SK-N-SH treated with all-trans-retinoic acid at 6 μM for 48 hours (cell line): ENCODE measurements at regions not wholly inside any gene's neighbourhood (a gene's known extent, or its start where the extent isn't known, plus 50 kb on each side); places are given as distances from the start of the nearest gene placed in this dataset.

Experiments used
- ATAC-seq: fragments of 200-7000 bp; cut with Tn5 transposase; 3 replicates; pipeline ENCODE4 v1.9.1; 2020; ENCODE audit warnings: mild to moderate bottlenecking, moderate library complexity
- ARNTL ChIP-seq: fragments of 450-650 bp; formaldehyde crosslinking; IDR thresholded peaks from 2 replicates; pipeline ENCODE4 v1.5.0; 2020; ENCODE audit warnings: low read depth, mild to moderate bottlenecking, moderate library complexity, borderline replicate concordance
- BACH2 ChIP-seq: fragments of 250-450 bp; sonication (Bioruptor Pico); IDR thresholded peaks from 2 replicates; pipeline ENCODE4 v1.9.0; 2021; ENCODE audit warnings: mild to moderate bottlenecking, borderline replicate concordance
- CREB5 ChIP-seq: fragments of 250-450 bp; sonication (Bioruptor Pico); IDR thresholded peaks from 2 replicates; pipeline ENCODE4 v1.5.1; 2020; ENCODE audit warnings: low read depth, mild to moderate bottlenecking, moderate library complexity
- CSDC2 ChIP-seq: fragments of 250-450 bp; sonication (Bioruptor Pico); IDR thresholded peaks from 2 replicates; pipeline ENCODE4 v1.5.0; 2020; ENCODE audit warnings: mild to moderate bottlenecking, moderate library complexity
- CSRNP3 ChIP-seq: fragments of 250-450 bp; sonication (Bioruptor Pico); IDR thresholded peaks from 2 replicates; pipeline ENCODE4 v1.5.1; 2021; ENCODE audit warnings: mild to moderate bottlenecking, moderate library complexity
- ESRRG ChIP-seq: fragments of 250-450 bp; sonication (Bioruptor Pico); IDR thresholded peaks from 2 replicates; pipeline ENCODE4 v1.6.1; 2021; ENCODE audit warnings: mild to moderate bottlenecking
- GLIS3 ChIP-seq: fragments of 250-450 bp; sonication (Bioruptor Pico); IDR thresholded peaks from 2 replicates; pipeline ENCODE4 v1.5.0; 2020; ENCODE audit warnings: mild to moderate bottlenecking, moderate library complexity
- ISL1 ChIP-seq: fragments of 250-450 bp; sonication (Bioruptor Pico); IDR thresholded peaks from 2 replicates; pipeline ENCODE4 v2.1.2; 2022; ENCODE audit warnings: mild to moderate bottlenecking, moderate library complexity
- OSR1 ChIP-seq: fragments of 250-450 bp; sonication (Bioruptor Pico); IDR thresholded peaks from 2 replicates; pipeline ENCODE4 v1.8.0; 2022; ENCODE audit warnings: moderate library complexity, mild to moderate bottlenecking, inconsistent platforms
- PATZ1 ChIP-seq: fragments of 250-450 bp; sonication (Bioruptor Pico); IDR thresholded peaks from 2 replicates; pipeline ENCODE4 v1.8.0; 2020; ENCODE audit warnings: mild to moderate bottlenecking, moderate library complexity, borderline replicate concordance
- POU6F1 ChIP-seq: fragments of 250-450 bp; sonication (Bioruptor Pico); IDR thresholded peaks from 2 replicates; pipeline ENCODE4 v1.8.0; 2021; ENCODE audit warnings: low read depth, mild to moderate bottlenecking, moderate library complexity, borderline replicate concordance
- PPARA ChIP-seq: fragments of 250-450 bp; sonication (Bioruptor Pico); IDR thresholded peaks from 2 replicates; pipeline ENCODE4 v1.5.0; 2020; ENCODE audit warnings: mild to moderate bottlenecking, borderline replicate concordance
- RARB ChIP-seq: fragments of 250-450 bp; sonication (Bioruptor Pico); IDR thresholded peaks from 2 replicates; pipeline ENCODE4 v1.8.0; 2021; ENCODE audit warnings: mild to moderate bottlenecking, moderate library complexity
- SNAI2 ChIP-seq: fragments of 250-450 bp; sonication (Bioruptor Pico); IDR thresholded peaks from 2 replicates; pipeline ENCODE4 v1.5.0; 2020; ENCODE audit warnings: mild to moderate bottlenecking, moderate library complexity
- TCF4 ChIP-seq: fragments of 250-450 bp; sonication (Bioruptor Pico); IDR thresholded peaks from 2 replicates; pipeline ENCODE4 v1.8.0; 2021; ENCODE audit warnings: mild to moderate bottlenecking, moderate library complexity, borderline replicate concordance
- TSHZ2 ChIP-seq: fragments of 250-450 bp; sonication (Bioruptor Pico); IDR thresholded peaks from 2 replicates; pipeline ENCODE4 v1.5.0; 2020; ENCODE audit warnings: mild to moderate bottlenecking, moderate library complexity
- ZC3H10 ChIP-seq: fragments of 250-450 bp; sonication (Bioruptor Pico); IDR thresholded peaks from 2 replicates; pipeline ENCODE4 v1.5.1; 2021; ENCODE audit warnings: mild to moderate bottlenecking, moderate library complexity
- ZFP3 ChIP-seq: fragments of 250-450 bp; sonication (Bioruptor Pico); IDR thresholded peaks from 2 replicates; pipeline ENCODE4 v1.5.0; 2020; ENCODE audit warnings: mild to moderate bottlenecking, moderate library complexity
- ZFP30 ChIP-seq: fragments of 450-650 bp; formaldehyde crosslinking; IDR thresholded peaks from 2 replicates; pipeline ENCODE4 v1.5.0; 2022; ENCODE audit warnings: mild to moderate bottlenecking, moderate library complexity
- ZNF565 ChIP-seq: fragments of 450-650 bp; formaldehyde crosslinking; conservative IDR thresholded peaks from 2 replicates; pipeline ENCODE4 v1.5.0; 2020; ENCODE audit warnings: low read depth, mild to moderate bottlenecking, moderate library complexity
- ZNF70 ChIP-seq: fragments of 450-650 bp; formaldehyde crosslinking; IDR thresholded peaks from 2 replicates; pipeline ENCODE4 v1.5.0; 2020; ENCODE audit warnings: mild to moderate bottlenecking, moderate library complexity
- ZNF8 ChIP-seq: fragments of 450-650 bp; formaldehyde crosslinking; IDR thresholded peaks from 2 replicates; pipeline ENCODE4 v1.5.0; 2020; ENCODE audit warnings: mild to moderate bottlenecking, moderate library complexity

- no peak for ATAC-seq
- no peak for TF ChIP-seq POU6F1 (CRISPR knock-in tag)
- no peak for TF ChIP-seq ZFP30 (CRISPR knock-in tag)
- TF ChIP-seq ZFP3: no peak
- TF ChIP-seq ZNF565 (CRISPR knock-in tag): no peak
These were observed 202.3 kb downstream of the RPS12 start for GRCh38 chr6:133016631-133017030.

GRCh38 chr6:133017581-133017980 is 203.2 kb downstream of the RPS12 start:
- ATAC-seq: no peak
- TF ChIP-seq ISL1 (CRISPR knock-in tag): no peak
- no peak for TF ChIP-seq PPARA
- no peak for TF ChIP-seq TSHZ2 (CRISPR knock-in tag)
- TF ChIP-seq BACH2 (CRISPR knock-in tag): no peak
- no peak for TF ChIP-seq CSRNP3 (CRISPR knock-in tag)
- no peak for TF ChIP-seq ZNF565 (CRISPR knock-in tag)
- no peak for TF ChIP-seq ZNF8 (CRISPR knock-in tag)
- no peak for TF ChIP-seq ZNF70 (CRISPR knock-in tag)
- TF ChIP-seq OSR1 (CRISPR knock-in tag): no peak
- no peak for TF ChIP-seq CSDC2 (CRISPR knock-in tag)
- no peak for TF ChIP-seq ZFP30 (CRISPR knock-in tag)
- TF ChIP-seq ESRRG (CRISPR knock-in tag): no peak
- no peak for TF ChIP-seq PATZ1
- no peak for TF ChIP-seq ZC3H10 (CRISPR knock-in tag)
- no peak for TF ChIP-seq TCF4 (CRISPR knock-in tag)
- no peak for TF ChIP-seq SNAI2 (CRISPR knock-in tag)
- TF ChIP-seq ARNTL (CRISPR knock-in tag): no peak
- TF ChIP-seq ZFP3: no peak
- TF ChIP-seq, all 23 proteins: peak for 0

- ATAC-seq: no peak
- TF ChIP-seq BACH2 (CRISPR knock-in tag) (no peak), GLIS3 (no peak)
These were observed 212.3 kb downstream of the RPS12 start for GRCh38 chr6:133026705-133027104.

- ATAC-seq: no peak
- TF ChIP-seq ZNF70 (CRISPR knock-in tag): no peak
- TF ChIP-seq CREB5 (CRISPR knock-in tag): no peak
- no peak for TF ChIP-seq ZFP3
- TF ChIP-seq OSR1 (CRISPR knock-in tag): no peak
- no peak for TF ChIP-seq RARB (CRISPR knock-in tag)
- TF ChIP-seq ZC3H10 (CRISPR knock-in tag): no peak
- TF ChIP-seq GLIS3: no peak
- no peak for TF ChIP-seq ESRRG (CRISPR knock-in tag)
- TF ChIP-seq PATZ1: no peak
- no peak for TF ChIP-seq SNAI2 (CRISPR knock-in tag)
- TF ChIP-seq POU6F1 (CRISPR knock-in tag): no peak
These were observed 207.9 kb upstream of the EYA4 start for GRCh38 chr6:133033263-133033662.
